RPMI8226 (cell line): ENCODE measurements at regions not wholly inside any gene's neighbourhood (a gene's known extent, or its start where the extent isn't known, plus 50 kb on each side); places are given as distances from the start of the nearest gene placed in this dataset.

Experiments used
- DNase-seq: peaks from one replicate; pipeline ENCODE4 v3.0.0-alpha.2; 2015

DNA sequence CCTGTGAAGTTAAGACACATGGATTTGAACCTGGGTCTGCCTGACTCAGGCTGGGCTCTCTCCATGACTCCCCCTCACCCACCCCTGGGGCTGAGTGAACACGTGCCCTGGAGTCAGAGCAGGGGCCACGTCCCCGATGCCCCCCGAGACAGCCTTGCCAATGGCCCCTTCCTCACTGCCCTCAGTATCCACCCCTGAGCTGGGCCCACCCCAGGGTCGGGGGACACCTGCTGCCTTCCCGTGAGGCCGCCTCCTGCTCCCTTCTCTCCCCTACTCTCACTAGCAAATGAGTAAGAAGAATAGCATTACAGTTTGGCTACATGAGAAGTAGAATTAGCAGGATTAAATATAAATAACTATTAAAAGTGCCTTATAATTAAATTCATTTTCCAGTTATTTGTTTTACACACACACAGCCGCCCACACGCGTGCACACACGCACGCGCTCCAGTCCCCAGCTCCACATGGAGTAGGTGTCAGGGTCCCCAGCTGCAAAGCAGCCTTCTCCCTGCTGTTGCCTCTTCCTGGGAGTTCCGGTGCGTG lies 117.4 kb upstream of the LINGO1 start:
- DNase-seq = no peak

DNA sequence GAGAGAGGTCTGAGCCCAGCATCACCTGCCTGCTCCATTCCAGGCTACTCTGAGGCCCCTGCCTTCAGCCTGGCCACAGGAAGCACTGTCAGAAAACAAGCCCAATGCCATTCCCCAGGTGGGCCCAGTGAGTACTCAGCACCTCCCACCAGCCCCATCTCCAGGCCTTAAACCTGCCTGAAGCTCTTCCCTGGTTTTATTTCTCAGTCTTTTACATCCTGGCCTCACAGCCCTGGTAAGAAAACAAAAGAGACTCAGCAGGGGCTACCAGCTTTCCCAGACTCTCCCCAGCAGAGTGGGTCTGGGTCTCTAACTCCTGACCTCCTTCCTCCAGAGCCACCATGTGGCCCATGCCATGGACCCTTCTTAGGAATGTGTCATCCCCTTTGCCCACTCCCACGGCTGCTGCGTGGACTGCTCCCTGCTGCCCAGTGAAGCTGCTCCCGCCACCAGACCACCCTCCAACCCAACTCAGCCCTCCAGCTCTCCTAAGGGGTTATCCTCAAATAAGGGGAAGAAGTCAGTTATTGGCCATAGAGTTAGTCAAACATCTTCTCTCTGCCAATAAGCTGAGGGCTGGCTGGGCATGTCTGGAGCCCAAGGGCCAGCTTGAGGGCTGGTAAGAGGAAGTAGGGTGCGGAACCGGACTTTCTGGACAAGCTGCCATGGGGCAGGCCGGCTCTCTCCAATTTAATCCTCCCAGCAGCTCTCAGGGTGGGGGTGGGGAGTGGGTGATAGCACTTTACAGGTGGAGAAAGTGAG lies 116.7 kb upstream of the LINGO1 start:
- no peak for DNase-seq

GRCh38 chr15:77748078-77749064 lies 115.7 kb upstream of the LINGO1 start:
- peak; percentile 51 for DNase-seq

DNA sequence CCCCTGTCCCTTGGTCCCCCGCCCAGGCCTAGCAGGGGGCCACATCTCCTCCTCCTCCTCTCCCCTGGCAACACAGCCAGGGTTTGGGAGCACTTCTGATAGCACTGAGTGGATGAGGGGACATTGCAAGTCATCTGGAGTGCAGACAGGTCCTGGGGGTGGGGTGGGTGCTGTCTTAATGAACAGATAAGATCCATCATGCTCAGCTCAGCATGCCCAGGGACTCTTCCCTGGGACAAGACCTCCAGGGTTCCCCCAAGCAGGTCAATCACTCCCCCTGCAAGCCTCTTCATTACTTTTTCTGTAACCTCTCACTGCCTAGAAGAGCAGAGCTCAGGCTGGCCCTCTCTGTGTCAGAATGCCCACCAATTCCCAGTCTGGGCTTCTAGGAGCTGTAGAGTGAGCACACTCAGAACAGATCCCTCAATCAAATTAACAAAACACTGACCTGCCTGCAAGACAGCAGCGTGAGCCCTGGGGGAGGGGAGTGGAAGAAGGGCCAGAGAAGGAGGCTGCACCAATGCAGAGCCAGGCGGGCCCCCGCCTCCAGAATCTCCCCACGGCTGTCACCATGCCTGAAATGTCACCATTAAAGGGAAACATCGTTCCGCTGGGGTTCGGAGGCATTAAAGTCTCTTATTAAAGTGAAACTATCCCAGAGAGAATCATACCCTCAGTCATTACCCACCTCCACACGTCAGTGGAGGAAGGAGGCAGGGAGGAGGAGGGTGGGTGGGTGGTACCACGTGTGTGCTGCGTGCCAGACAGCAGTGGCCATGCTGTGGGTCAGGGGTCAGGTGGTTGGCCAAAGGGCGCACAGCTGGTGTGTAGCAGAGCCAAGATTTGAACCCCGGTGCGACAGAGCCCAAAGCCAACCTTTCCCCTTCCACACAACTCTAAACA lies 114.7 kb upstream of the LINGO1 start:
- DNase-seq = peak; percentile 18

GRCh38 chr15:77746254-77747174 lies 113.8 kb upstream of the LINGO1 start:
- no peak for DNase-seq

GRCh38 chr15:77744398-77744797 lies 111.7 kb upstream of the LINGO1 start:
- no peak for DNase-seq

DNA sequence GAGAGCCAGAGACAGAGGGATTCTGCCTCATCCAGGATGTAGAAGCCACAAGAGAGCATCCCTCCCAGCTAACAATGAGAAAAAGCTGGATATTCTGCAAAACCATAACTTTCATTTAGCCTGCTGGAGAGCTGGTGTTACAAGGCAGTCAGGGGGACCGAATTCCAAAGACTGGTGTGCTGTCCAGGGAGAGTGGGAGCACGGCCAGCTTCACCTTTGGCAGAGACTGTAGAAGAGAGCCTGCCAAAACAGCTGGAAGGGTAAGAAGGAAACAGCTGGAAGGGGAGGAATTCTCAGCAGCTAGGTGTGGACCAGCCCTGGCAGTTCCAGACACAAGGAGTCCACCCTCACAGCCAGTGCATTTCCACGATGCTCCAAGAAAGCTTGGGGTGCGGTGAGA lies 109.9 kb upstream of the LINGO1 start:
- no peak for DNase-seq

DNA sequence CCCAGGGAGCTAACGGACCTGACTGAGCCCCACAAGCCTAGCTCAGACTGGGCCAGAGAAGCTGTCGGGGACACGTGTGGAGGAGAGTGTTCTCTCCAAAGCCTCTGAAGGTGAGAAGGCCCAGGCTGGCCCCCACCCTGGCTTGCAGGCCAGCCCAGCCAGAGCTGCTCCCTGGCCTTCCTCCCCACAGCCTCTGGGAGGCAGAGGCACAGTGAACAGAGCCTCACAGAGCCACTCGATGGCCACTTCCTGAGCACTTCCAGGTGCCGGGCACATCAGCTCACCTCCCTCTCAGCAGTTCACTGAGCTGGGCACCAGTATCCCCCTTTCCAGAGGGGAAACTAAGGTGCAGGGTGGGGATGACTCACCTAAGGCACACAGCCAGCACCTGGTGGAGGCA lies 109.4 kb upstream of the LINGO1 start:
- DNase-seq = no peak

GRCh38 chr15:77741106-77741505 lies 108.4 kb upstream of the LINGO1 start:
- DNase-seq = no peak

DNA sequence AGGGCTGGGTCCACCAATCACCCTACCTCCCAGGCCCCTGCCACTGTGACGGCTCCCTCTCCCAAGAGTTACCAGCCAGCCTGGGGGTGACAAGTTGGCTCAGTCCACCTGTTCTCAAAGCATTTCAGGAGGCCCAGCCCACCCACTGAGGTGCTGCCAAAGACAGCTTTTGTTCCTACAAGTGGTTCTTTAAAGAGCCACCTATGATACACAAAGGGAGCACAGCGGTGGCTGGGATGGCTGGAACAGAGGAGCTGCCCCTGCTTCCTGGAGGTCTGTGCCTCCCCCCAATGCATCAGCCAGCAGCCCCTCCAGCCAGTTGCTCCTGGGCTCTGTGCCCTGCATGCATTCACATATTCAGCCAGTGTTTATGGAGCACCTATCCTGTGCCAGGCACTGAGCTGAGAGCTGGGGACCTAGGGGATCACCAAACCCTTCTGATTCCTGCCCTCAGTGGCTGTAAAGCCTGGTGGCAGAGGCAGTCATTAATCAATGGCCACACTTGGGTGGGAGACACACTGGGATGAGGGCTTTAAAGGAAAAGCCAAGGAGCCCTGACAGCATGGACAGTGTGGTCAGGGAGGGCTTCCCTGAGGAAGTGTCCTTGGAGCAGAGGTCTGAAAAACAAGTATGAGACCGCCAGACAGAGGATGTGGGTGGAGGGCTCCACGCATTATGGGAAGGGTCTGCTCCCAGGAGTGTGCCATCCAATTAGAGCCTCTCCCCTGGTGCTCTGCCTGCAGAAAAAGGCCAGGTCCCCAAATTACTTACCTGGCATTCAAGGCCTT lies 107.1 kb upstream of the LINGO1 start:
- DNase-seq = no peak

- peak; percentile 30 for DNase-seq
Measured at GRCh38 chr15:77738441-77739302, 106.0 kb upstream of the LINGO1 start.

DNA sequence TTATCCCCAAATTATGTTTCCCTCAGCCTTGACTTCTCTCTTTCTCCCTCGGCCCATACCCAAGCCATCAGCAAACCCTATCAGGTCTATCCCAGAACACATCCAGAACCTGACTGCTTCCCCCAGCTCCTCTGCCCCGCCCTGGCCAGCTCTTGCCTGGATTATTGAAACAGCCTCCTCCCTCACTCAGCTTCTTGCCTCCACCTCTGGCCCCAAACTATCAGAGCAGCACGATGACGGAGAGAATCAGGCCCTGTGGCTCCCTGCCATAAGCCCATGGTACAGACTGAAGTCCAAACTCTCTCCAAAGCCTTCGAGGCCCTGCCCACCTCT lies 105.3 kb upstream of the LINGO1 start:
- DNase-seq = no peak

- DNase-seq = no peak
Measured at GRCh38 chr15:77737238-77738037, 104.7 kb upstream of the LINGO1 start.

DNA sequence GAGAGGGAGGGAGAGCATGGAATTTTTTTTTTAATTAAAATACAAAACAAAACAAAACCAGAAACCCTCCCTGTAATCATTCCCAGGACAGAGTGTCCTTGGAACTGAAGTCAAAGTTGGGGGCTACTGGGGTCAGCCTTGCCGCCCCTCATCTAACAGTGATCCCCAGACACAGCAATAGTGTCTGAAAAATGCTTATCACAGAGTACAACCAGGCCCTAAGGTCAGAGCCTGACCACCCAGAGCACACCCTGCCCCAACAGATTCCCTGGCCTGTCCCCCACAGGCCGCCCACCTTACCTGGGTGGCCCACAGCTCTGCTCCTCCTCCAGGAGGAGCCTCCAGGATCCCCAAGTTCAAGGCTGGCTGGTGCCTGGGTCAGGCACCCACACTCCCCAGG lies 101.6 kb upstream of the LINGO1 start:
- DNase-seq = no peak

GRCh38 chr15:77733579-77734300 lies 101.0 kb upstream of the LINGO1 start:
- DNase-seq = no peak

- no peak for DNase-seq
Measured at GRCh38 chr15:77732514-77733335, 100.0 kb upstream of the LINGO1 start.

DNA sequence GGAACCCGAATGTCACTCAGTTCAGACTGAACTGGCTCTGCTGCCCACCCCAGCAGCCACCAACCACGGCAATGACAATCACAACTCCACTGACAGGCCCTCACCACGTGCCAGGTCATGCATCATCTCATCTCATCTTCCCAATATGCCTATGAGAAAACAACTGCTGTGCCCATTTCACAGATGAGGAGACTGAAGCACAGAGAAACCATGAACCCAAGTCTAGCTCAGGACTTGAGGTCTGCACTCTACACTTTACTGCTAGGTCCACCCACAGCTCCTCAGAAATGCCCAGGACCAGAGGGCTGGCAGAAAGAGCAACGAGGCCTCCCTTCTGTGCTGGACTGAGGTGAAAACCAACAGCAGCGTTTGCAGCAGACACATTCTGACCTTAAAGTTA lies 99.2 kb upstream of the LINGO1 start:
- DNase-seq = no peak
